ENCODE measurements at regions not wholly inside any gene's neighbourhood (a gene's known extent, or its start where the extent isn't known, plus 50 kb on each side); places are given as distances from the start of the nearest gene placed in this dataset.

DNA sequence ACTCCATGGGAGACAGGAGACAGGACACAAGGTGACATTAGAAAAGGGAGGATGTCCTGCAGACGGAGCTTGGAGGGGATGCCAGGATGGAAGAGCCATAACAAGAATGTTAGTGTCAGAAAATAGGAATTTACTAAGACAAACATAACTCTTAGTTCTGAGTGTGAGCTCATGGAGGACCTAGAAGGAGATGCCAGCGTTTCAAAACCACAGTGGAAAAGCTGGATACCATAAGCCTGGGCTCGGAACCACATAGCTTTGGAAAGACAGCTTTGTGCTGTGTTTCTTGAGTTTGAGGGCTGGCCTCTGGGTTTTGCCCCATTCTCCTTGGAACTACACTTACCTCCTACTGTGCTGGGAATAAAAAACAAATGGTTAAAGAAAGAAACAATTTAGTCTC is 128.4 kb downstream of the S1PR1 start:
- DNase-seq (ENCODE audit: low spot score) (no peak), ATAC-seq (no peak), FAIRE-seq (no peak)
- Histone ChIP-seq H2AFZ (ENCODE audit: low read length) (no peak overlapping the region), H3K4me1 (ENCODE audit: insufficient read depth, low read length) (no peaks in the 10 kb centered on the region), H3K27ac (ENCODE audit: extremely low read length, insufficient read depth, low read length) (no peak overlapping the region), H4K20me1 (ENCODE audit: insufficient read depth, low read length) (no peaks in the 10 kb centered on the region), H3K4me3 (replicated peaks in 1 of 3; ENCODE audit: insufficient read depth in 1 of 3, low read depth in 2 of 3, low read length in 3 of 3) (no peak overlapping the region), H3K79me2 (ENCODE audit: insufficient read depth, low read length) (no peaks in the 10 kb centered on the region), H3K36me3 (replicated peaks in 1 of 2; ENCODE audit: control insufficient read depth in 1 of 2, insufficient read depth in 2 of 2, low read length in 2 of 2) (no peaks in the 10 kb centered on the region), H3K27me3 (ENCODE audit: control insufficient read depth in 1 of 2, insufficient read depth in 2 of 2, low read length in 2 of 2) (no peaks in the 10 kb centered on the region), H3K9me3 (ENCODE audit: low read length) (no peaks in the 10 kb centered on the region), H3K9ac (ENCODE audit: insufficient read depth, low read depth, low read length) (no peak overlapping the region), H3K4me2 (ENCODE audit: low read depth, low read length) (no peak overlapping the region)
- intact Hi-C loops (cut with micrococcal nuclease; ENCODE audit: unreplicated experiment), result no loop called here
- BruUV-seq (replicated peaks), result no TSS peak
- WGBS (ENCODE audit: low lambda C conversion rate), result 16% methylated on average over 3 of the region's 3 CpGs
- TF ChIP-seq ZNF382 (CRISPR knock-in tag; IDR thresholded peaks at IDR 0.05; ENCODE audit: borderline replicate concordance), result no peak
- TF ChIP-seq, protein P1, sequence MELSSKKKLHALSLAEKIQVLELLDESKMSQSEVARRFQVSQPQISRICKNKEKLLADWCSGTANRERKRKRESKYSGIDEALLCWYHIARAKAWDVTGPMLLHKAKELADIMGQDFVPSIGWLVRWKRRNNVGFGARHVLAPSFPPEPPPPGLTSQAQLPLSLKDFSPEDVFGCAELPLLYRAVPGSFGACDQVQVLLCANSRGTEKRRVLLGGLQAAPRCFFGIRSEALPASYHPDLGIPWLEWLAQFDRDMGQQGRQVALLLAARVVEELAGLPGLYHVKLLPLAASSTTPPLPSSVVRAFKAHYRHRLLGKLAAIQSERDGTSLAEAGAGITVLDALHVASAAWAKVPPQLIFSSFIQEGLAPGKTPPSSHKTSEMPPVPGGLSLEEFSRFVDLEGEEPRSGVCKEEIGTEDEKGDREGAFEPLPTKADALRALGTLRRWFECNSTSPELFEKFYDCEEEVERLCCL (CRISPR knock-in tag; IDR thresholded peaks at IDR 0.05; ENCODE audit: borderline replicate concordance), result no peak
- no peak for TF ChIP-seq ZNF143 (CRISPR knock-in tag; IDR thresholded peaks at IDR 0.05)
- TF ChIP-seq PHF5A (CRISPR knock-in tag; IDR thresholded peaks at IDR 0.05; ENCODE audit: low read depth, unreplicated experiment), result no peak
- ChIA-PET CTCF (ENCODE audit: low intra/inter-chr PET ratio, low total read pairs) (no interaction called here), POLR2A (no interaction called here)
- in situ Hi-C loops (cut with HindIII; ENCODE audit: extremely low pct_ligation_motif_present, low pct_unique_long_range_greater_than_20kb), result no loop called here

DNA sequence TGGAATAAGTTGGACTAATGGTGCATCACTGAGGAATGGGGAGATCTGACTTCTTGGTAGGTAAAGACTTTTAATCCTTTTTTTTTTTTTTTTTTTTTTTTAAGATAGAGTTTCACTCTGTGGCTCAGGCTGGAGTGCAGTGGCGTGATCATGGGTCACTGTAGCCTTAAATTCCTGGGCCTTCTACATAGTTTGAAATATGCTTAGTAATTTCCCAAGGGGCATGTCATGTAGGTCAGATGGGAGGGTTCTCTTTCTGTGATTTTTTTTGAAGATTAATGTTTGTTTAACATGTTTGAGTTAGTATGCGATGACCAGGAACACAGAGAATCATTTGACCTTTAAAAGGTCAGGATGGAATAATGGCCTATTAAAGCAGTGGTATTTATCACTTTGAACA is 129.1 kb downstream of the S1PR1 start:
- H3K9me3 ChIP-seq (ENCODE audit: low read length), result no peaks in the 10 kb centered on the region
- no peaks in the 10 kb centered on the region for H3K4me1 ChIP-seq (ENCODE audit: insufficient read depth, low read length)
- H3K27me3 ChIP-seq (ENCODE audit: control insufficient read depth in 1 of 2, insufficient read depth in 2 of 2, low read length in 2 of 2), result no peaks in the 10 kb centered on the region
- intact Hi-C loops (cut with micrococcal nuclease; ENCODE audit: unreplicated experiment), result no loop called here
- 4% methylated on average over 2 of the region's 2 CpGs for WGBS (ENCODE audit: low lambda C conversion rate)
- in situ Hi-C loops (cut with HindIII; ENCODE audit: extremely low pct_ligation_motif_present, low pct_unique_long_range_greater_than_20kb), result no loop called here
- no peak for FAIRE-seq
- no peak overlapping the region for H3K4me3 ChIP-seq (replicated peaks in 1 of 3; ENCODE audit: insufficient read depth in 1 of 3, low read depth in 2 of 3, low read length in 3 of 3)
- no peak overlapping the region for H3K27ac ChIP-seq (ENCODE audit: extremely low read length, insufficient read depth, low read length)
- no peak for DNase-seq (ENCODE audit: low spot score)
- H3K79me2 ChIP-seq (ENCODE audit: insufficient read depth, low read length), result no peaks in the 10 kb centered on the region
- BruUV-seq (replicated peaks), result no TSS peak
- no peak overlapping the region for H3K9ac ChIP-seq (ENCODE audit: insufficient read depth, low read depth, low read length)
- ChIA-PET CTCF (ENCODE audit: low intra/inter-chr PET ratio, low total read pairs) (no interaction called here), POLR2A (no interaction called here)
- ATAC-seq, result no peak
- H3K36me3 ChIP-seq (replicated peaks in 1 of 2; ENCODE audit: control insufficient read depth in 1 of 2, insufficient read depth in 2 of 2, low read length in 2 of 2), result no peaks in the 10 kb centered on the region
- no peaks in the 10 kb centered on the region for H4K20me1 ChIP-seq (ENCODE audit: insufficient read depth, low read length)
- no peak overlapping the region for H2AFZ ChIP-seq (ENCODE audit: low read length)
- no peak overlapping the region for H3K4me2 ChIP-seq (ENCODE audit: low read depth, low read length)
- TF ChIP-seq TCF7L2 (IDR thresholded peaks at IDR 0.05; ENCODE audit: low read depth, low read length) (no peak), ZNF740 (CRISPR knock-in tag; IDR thresholded peaks at IDR 0.05) (no peak), UBTF (CRISPR knock-in tag; IDR thresholded peaks at IDR 0.05) (no peak), ZNF33A (CRISPR knock-in tag; IDR thresholded peaks at IDR 0.05; ENCODE audit: borderline replicate concordance) (no peak), FOXC1 (CRISPR knock-in tag; IDR thresholded peaks at IDR 0.05; ENCODE audit: borderline replicate concordance) (no peak), ZNF639 (CRISPR knock-in tag; conservative IDR thresholded peaks at IDR 0.05) (no peak), ZFP36L2 (CRISPR knock-in tag; IDR thresholded peaks at IDR 0.05) (no peak), SRF (IDR thresholded peaks at IDR 0.05; ENCODE audit: low read depth, low read length) (no peak)
- TF ChIP-seq, protein P2, sequence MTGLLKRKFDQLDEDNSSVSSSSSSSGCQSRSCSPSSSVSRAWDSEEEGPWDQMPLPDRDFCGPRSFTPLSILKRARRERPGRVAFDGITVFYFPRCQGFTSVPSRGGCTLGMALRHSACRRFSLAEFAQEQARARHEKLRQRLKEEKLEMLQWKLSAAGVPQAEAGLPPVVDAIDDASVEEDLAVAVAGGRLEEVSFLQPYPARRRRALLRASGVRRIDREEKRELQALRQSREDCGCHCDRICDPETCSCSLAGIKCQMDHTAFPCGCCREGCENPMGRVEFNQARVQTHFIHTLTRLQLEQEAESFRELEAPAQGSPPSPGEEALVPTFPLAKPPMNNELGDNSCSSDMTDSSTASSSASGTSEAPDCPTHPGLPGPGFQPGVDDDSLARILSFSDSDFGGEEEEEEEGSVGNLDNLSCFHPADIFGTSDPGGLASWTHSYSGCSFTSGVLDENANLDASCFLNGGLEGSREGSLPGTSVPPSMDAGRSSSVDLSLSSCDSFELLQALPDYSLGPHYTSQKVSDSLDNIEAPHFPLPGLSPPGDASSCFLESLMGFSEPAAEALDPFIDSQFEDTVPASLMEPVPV (CRISPR knock-in tag; IDR thresholded peaks at IDR 0.05), result no peak

Data from HepG2 (cell line).